ENCODE measurements at regions not wholly inside any gene's neighbourhood (a gene's known extent, or its start where the extent isn't known, plus 50 kb on each side); places are given as distances from the start of the nearest gene placed in this dataset.

DNA sequence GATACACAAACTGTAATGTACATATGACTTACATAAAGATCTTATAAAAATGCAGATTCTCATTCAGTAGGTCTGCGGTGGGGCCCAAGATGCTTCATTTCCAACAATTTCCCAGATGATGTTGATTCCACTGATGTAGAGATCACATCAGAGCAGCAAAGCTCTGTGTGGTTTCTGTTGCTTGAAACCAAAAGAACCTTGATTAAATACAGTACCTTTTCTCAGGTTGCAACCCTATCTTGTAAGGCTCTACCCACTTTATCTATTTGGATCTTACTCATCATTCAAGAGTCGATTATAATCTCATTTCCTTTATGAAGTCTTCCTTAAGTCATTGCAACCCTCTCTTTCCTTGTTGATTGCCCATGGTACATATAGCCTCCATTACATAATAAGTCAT is 816.8 kb downstream of the RPA4 start:
- TF ChIP-seq CTCF (IDR thresholded peaks at IDR 0.05) (no peak), POLR2A (IDR thresholded peaks at IDR 0.05) (no peak), EP300 (IDR thresholded peaks at IDR 0.05) (no peak)

All from suprapubic skin (tissue), 3 donors.